GM12892 (cell line): ENCODE measurements at regions not wholly inside any gene's neighbourhood (a gene's known extent, or its start where the extent isn't known, plus 50 kb on each side); places are given as distances from the start of the nearest gene placed in this dataset.

Experiments used
- POLR2AphosphoS5 ChIP-seq: IDR thresholded peaks from 2 replicates; pipeline ENCODE4 v1.6.1; 2011; ENCODE audit warnings: low read depth, low read length, control low read depth
- TAF1 ChIP-seq: IDR thresholded peaks from 2 replicates; pipeline ENCODE4 v1.6.1; 2011; ENCODE audit warnings: low read depth, mild to moderate bottlenecking, control low read depth, low read length, borderline replicate concordance

GRCh38 chr2:428591-428990, 140.7 kb upstream of the ALKAL2 start:
- TF ChIP-seq TAF1 (no peak), POLR2AphosphoS5 (no peak)
